ENCODE measurements at regions not wholly inside any gene's neighbourhood (a gene's known extent, or its start where the extent isn't known, plus 50 kb on each side); places are given as distances from the start of the nearest gene placed in this dataset.

DNA sequence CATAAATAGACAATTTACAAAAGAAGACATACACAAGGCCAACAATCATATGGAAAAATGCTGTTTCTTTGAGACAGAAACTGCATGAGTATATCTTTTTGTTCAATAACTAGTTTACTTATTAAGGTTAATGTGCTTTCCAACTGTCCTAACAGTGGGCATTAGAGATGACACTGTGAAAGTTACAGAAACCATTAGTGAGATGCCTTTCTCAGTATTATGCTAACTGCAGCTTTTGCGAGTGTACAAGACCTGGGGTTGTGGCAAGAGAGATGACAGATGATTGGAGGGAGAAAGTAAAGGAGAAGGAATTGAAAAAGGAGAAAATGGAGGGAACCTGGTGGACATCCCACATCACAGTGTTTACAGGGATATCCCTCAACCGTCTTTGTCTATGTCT is 640.5 kb downstream of the ZPLD1 start:
- DNase-seq: no peak

GRCh38 chr3:103077910-103078309 is 643.1 kb downstream of the ZPLD1 start:
- DNase-seq: no peak

DNA sequence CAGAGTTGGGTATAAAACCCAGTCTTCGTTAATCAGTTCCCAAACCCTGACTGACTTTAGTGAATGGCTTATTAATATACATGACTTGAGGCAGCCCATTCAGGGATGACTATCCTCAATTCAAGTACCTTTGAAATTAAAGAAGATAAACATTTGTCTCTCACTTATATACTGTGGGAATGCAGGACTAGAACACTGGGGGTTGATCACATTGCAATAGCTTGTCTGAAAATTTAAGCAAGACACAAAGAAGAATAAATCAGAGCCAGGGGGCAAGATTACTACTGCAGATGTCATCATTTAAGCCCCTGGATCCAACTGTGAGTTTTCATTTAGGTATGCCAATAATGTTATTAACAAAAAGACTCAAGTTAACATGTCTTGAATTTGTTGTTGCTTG is 647.7 kb downstream of the ZPLD1 start:
- no peak for DNase-seq

DNA sequence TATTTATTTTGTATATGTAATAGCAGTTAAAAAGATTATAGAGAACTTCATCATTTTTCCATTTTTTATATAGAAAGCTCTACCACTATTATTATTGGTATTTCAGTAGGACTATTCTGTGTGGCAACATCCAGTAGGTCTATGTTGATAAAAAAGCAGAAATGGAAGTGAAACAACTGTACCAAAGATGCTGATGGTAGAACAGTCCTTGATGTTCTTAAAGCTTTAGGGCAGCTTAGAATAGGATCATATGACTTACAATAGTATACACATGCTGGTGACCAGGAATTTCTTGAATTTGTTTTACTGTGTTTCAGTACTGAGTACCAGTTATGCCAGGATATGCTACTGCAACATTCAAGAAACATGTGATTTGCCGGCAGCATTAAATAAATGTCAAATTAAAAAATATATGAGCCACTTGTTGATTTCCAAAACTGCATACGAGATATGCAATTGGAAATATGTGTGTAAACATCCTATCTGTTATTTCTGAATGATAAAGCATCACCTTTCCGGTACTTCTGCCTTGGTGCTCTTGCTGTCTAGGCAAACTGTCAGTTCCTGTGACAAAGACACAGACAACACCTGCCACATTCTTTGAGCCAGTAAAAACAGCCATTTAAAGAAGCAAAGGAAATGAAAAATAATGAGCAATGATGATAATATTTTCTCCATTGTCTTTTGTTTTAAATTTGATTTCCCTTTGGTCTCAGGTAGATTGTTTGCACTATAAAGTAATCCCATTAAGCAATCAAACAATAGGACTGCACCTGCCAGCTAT is 649.2 kb downstream of the ZPLD1 start:
- no peak for DNase-seq

- DNase-seq: no peak
Observed at GRCh38 chr3:103085465-103085864, 650.6 kb downstream of the ZPLD1 start.

DNA sequence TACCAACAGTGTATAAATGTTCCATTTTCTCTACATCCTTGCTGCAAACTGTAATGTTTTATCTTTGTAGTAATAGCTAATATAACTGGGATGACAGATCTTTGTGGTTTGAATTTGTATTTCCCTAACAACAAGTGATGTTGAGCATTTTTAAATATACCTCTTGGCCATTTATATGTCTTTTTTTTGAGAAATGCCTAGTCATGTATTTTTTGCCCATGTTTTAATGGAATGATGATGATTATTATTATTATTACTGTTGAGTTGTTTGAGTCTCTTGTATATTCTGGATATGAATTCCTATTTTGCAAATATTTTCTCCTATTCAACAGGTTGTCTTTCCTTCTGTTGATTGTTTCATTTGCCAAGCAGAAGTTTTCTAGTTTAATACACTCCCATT is 654.9 kb downstream of the ZPLD1 start:
- no peak for DNase-seq

DNA sequence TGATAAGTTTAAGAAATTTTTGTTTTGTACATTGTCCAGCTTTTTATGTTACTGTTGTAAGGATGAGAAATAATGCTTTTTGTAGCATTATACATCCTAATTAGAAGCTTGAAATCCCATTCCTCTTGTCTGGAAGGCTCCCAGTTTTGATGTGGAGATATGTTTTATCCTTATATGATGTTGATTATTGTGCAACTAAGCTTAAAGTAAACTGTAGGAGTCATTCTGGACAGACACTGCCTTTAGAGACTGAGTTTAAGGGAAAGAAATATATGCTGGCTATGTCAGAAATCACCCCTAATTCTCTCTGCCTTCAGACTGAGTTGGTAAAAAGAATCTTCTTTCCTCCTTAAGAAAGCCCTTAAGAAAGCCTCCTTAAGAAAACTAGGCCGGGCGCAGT is 670.4 kb downstream of the ZPLD1 start:
- DNase-seq: no peak

- DNase-seq: no peak
Observed at GRCh38 chr3:103112273-103112672, 677.5 kb downstream of the ZPLD1 start.

GRCh38 chr3:103126115-103126514 is 691.3 kb downstream of the ZPLD1 start:
- no peak for DNase-seq

- DNase-seq: no peak
Observed at GRCh38 chr3:103127098-103127630, 692.3 kb downstream of the ZPLD1 start.

DNA sequence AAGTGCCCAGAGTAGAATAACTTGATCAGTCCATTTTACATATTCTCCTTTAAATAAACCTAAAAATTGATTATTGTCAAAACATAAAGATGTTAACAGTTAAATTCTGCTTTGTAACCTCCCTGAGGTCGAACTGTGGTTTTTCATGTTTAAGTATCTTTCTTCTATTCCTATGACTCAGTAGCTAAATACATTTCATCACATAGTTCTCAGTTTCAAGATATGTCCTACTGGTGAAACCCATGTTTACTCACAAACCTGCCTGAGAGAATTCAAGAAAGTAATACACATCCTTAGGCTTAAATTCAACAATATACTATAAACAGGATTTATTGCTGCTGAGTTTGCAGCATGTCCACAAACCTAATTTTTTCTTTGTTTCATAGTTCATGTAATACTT is 692.9 kb downstream of the ZPLD1 start:
- DNase-seq: no peak

- DNase-seq: no peak
Observed at GRCh38 chr3:103134023-103134724, 699.4 kb downstream of the ZPLD1 start.

- DNase-seq: no peak
Observed at GRCh38 chr3:103136621-103137020, 701.8 kb downstream of the ZPLD1 start.

GRCh38 chr3:103137830-103138229 is 703.0 kb downstream of the ZPLD1 start:
- DNase-seq: no peak

GRCh38 chr3:103158183-103158582 is 723.4 kb downstream of the ZPLD1 start:
- DNase-seq: no peak

DNA sequence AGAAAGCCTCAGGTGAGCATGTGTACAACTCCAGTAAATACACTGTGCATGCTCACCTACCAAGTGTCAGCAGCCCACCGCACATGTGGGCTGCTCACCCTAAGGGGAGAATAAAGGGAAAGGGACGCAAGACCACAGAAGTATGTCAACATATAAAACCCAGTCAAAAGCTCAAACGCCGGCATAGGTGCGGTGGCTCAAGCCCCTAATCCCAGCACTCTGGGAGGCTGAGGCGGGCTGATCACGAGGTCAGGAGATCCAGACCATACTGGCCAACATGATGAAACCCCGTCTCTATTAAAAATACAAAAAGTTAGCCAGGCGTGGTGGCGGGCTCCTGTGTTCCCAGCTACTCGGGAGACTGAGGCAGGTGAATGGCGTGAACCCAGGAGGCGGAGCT is 732.1 kb downstream of the ZPLD1 start:
- DNase-seq: no peak

- DNase-seq: no peak
Observed at GRCh38 chr3:103167850-103168249, 733.0 kb downstream of the ZPLD1 start.

GRCh38 chr3:103169289-103169688 is 734.5 kb downstream of the ZPLD1 start:
- DNase-seq: no peak

- DNase-seq: no peak
Observed at GRCh38 chr3:103170651-103171050, 735.8 kb downstream of the ZPLD1 start.

- DNase-seq: no peak
Observed at GRCh38 chr3:103173940-103174339, 739.1 kb downstream of the ZPLD1 start.

GRCh38 chr3:103181160-103181559 is 746.3 kb downstream of the ZPLD1 start:
- no peak for DNase-seq

- DNase-seq: no peak
Observed at GRCh38 chr3:103184772-103185171, 750.0 kb downstream of the ZPLD1 start.

DNA sequence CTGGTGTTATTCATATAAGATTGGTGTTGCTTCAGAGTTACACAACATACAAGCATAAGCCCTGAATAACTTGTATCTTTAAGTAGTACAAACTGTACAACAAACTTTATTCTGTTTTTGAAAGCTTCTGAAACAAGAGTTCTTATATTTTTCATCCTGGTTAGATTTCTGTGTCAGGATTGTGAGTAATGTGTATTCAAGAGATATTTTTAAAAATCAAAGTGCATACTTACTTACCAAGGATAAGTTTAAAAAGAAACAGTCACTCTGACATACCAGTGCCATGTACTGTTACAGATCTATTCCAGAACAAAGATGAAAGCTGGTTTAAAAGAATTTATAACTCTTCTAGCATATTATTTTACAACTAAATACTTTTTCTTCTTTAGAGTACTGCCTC is 755.1 kb downstream of the ZPLD1 start:
- no peak for DNase-seq

- no peak for DNase-seq
Observed at GRCh38 chr3:103195216-103195615, 760.4 kb downstream of the ZPLD1 start.
